WTC11 (cell line): ENCODE measurements at regions not wholly inside any gene's neighbourhood (a gene's known extent, or its start where the extent isn't known, plus 50 kb on each side); places are given as distances from the start of the nearest gene placed in this dataset.
A peak's percentile ranks its signal among the peaks of the same experiment; 100 is the strongest.

ENCODE experiments used
- ATAC-seq: fragments of 200-7000 bp; cut with Tn5 transposase; 2 replicates; pipeline ENCODE4 v1.10.0; 2021; ENCODE audit warnings: mild to moderate bottlenecking, moderate library complexity
- CTCF ChIA-PET: fragments of 300-600 bp; sonication (Branson Sonifier 250); formaldehyde crosslinking; loops from one replicate; lab custom pipeline; 2021; ENCODE audit warnings: antibody characterized with exemption; lab: Charles Lee
- POLR2A ChIA-PET: fragments of 350-600 bp; sonication (Branson Sonifier 250); formaldehyde crosslinking; loops from one replicate; lab custom pipeline; 2021; ENCODE audit warnings: antibody characterized with exemption; lab: Charles Lee
- DNase-seq: peaks from one replicate; pipeline ENCODE4 v3.0.0; 2021; ENCODE audit warnings: low spot score
- H3K27ac Mint-ChIP-seq: 2 replicates; pipeline ENCODE4 v1.8.0; 2021; ENCODE audit warnings: mixed read lengths
- H3K27me3 Mint-ChIP-seq: 2 replicates; pipeline ENCODE4 v1.8.0; 2021; ENCODE audit warnings: low read depth, mild to moderate bottlenecking, moderate library complexity, mixed read lengths
- H3K36me3 Mint-ChIP-seq: 2 replicates; pipeline ENCODE4 v1.8.0; 2021; ENCODE audit warnings: mixed read lengths
- H3K4me1 Mint-ChIP-seq: 2 replicates; pipeline ENCODE4 v1.8.0; 2022; ENCODE audit warnings: mixed read lengths
- H3K4me3 Mint-ChIP-seq: 2 replicates; pipeline ENCODE4 v1.8.0; 2021; ENCODE audit warnings: mild to moderate bottlenecking, moderate library complexity, mixed read lengths
- H3K9me3 Mint-ChIP-seq: 2 replicates; pipeline ENCODE4 v1.8.0; 2021; ENCODE audit warnings: mixed read lengths
- CBFB ChIP-seq: sonication (generic); formaldehyde crosslinking; IDR thresholded peaks from 2 replicates; pipeline ENCODE4 v1.8.1; 2022; ENCODE audit warnings: mild to moderate bottlenecking, low read depth, missing genetic modification reagents
- CREB1 ChIP-seq: sonication (generic); formaldehyde crosslinking; IDR thresholded peaks from 2 replicates; pipeline ENCODE4 v1.8.0; 2023; ENCODE audit warnings: mild to moderate bottlenecking, missing genetic modification reagents
- GRHL2 ChIP-seq: fragments of 250-450 bp; sonication (Bioruptor Pico); IDR thresholded peaks from 2 replicates; pipeline ENCODE4 v1.8.0; 2022; ENCODE audit warnings: mild to moderate bottlenecking, moderate library complexity; ENCODE audit not compliant: insufficient replicate concordance, severe bottlenecking
- HMGA2 ChIP-seq: fragments of 250-450 bp; sonication (Bioruptor Pico); IDR thresholded peaks from 2 replicates; pipeline ENCODE4 v1.4.0; 2021; ENCODE audit warnings: mild to moderate bottlenecking, moderate library complexity
- NFATC4 ChIP-seq: fragments of 250-450 bp; sonication (Bioruptor Pico); IDR thresholded peaks from 2 replicates; pipeline ENCODE4 v1.9.0; 2021; ENCODE audit warnings: mild to moderate bottlenecking
- NR1H2 ChIP-seq: sonication (generic); formaldehyde crosslinking; IDR thresholded peaks from 2 replicates; pipeline ENCODE4 v1.9.0; 2021; ENCODE audit warnings: mild to moderate bottlenecking, moderate library complexity, missing genetic modification reagents
- OVOL2 ChIP-seq: fragments of 250-450 bp; sonication (Bioruptor Pico); IDR thresholded peaks from 2 replicates; pipeline ENCODE4 v1.9.0; 2021; ENCODE audit warnings: mild to moderate bottlenecking, borderline replicate concordance
- RELA ChIP-seq: sonication (generic); formaldehyde crosslinking; IDR thresholded peaks from 2 replicates; pipeline ENCODE4 v1.8.1; 2022; ENCODE audit warnings: missing genetic modification reagents, mild to moderate bottlenecking, borderline replicate concordance
- TCF7 ChIP-seq: sonication (generic); formaldehyde crosslinking; IDR thresholded peaks from 2 replicates; pipeline ENCODE4 v1.8.0; 2022; ENCODE audit warnings: mild to moderate bottlenecking, low read depth, missing genetic modification reagents, moderate library complexity
- TF ChIP-seq, protein P1 (sequence below): sonication (generic); formaldehyde crosslinking; IDR thresholded peaks from 2 replicates; pipeline ENCODE4 v1.8.1; 2023; ENCODE audit warnings: mild to moderate bottlenecking, missing genetic modification reagents, moderate library complexity
- TF ChIP-seq, protein P2 (sequence below): fragments of 200-600 bp; IDR thresholded peaks from 2 replicates; pipeline ENCODE4 v1.8.0; 2022; ENCODE audit warnings: antibody characterized with exemption
- TF ChIP-seq, protein P3 (sequence below): sonication (generic); formaldehyde crosslinking; IDR thresholded peaks from 2 replicates; pipeline ENCODE4 v1.8.1; 2023; ENCODE audit warnings: mild to moderate bottlenecking, missing genetic modification reagents, moderate library complexity
- TF ChIP-seq, protein P4 (sequence below): sonication (generic); formaldehyde crosslinking; IDR thresholded peaks from 2 replicates; pipeline ENCODE4 v1.8.0; 2022; ENCODE audit warnings: mild to moderate bottlenecking, missing genetic modification reagents
- TF ChIP-seq, protein P5 (sequence below): sonication (generic); formaldehyde crosslinking; conservative IDR thresholded peaks from 2 replicates; pipeline ENCODE4 v1.8.1; 2023; ENCODE audit warnings: mild to moderate bottlenecking, low read depth, missing genetic modification reagents, moderate library complexity
- TF ChIP-seq, protein P6 (sequence below): sonication (generic); formaldehyde crosslinking; IDR thresholded peaks from 2 replicates; pipeline ENCODE4 v1.8.0; 2023; ENCODE audit warnings: mild to moderate bottlenecking, missing genetic modification reagents
- TF ChIP-seq, protein P7 (sequence below): sonication (generic); formaldehyde crosslinking; IDR thresholded peaks from 2 replicates; pipeline ENCODE4 v1.8.0; 2023; ENCODE audit warnings: missing genetic modification reagents, mild to moderate bottlenecking, borderline replicate concordance
- TF ChIP-seq, protein P8 (sequence below): sonication (generic); formaldehyde crosslinking; IDR thresholded peaks from 2 replicates; pipeline ENCODE4 v1.8.1; 2022; ENCODE audit warnings: low read depth, missing genetic modification reagents, borderline replicate concordance

DNA sequence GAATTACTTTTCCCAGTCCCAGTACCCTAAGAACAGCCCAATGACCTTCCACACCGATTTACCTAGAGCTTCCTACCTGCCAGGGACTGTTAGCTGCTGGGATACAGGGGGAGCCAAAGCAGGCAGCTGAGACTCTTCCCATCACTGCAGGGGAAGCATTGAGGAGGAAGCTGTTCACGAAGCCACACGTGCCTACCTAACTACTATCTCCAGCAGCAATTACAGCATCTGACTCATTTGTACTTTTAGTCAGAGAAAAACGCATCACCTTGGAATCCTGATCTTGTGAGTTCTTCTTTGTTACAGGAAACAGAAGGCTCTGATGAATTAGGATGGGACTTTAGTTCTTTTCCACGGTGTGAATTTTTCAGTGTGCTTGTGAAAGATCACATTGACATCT lies 113.7 kb upstream of the DHX40 start:
- no peak overlapping the region for H3K27ac Mint-ChIP-seq
- H3K27me3 Mint-ChIP-seq, result no peaks in the 10 kb centered on the region
- no peak for DNase-seq
- no peaks in the 10 kb centered on the region for H3K9me3 Mint-ChIP-seq
- H3K4me3 Mint-ChIP-seq, result no peak overlapping the region
- TF ChIP-seq OVOL2 (CRISPR knock-in tag) (no peak), CREB1 (CRISPR knock-in tag) (no peak)
- TF ChIP-seq, protein P1, sequence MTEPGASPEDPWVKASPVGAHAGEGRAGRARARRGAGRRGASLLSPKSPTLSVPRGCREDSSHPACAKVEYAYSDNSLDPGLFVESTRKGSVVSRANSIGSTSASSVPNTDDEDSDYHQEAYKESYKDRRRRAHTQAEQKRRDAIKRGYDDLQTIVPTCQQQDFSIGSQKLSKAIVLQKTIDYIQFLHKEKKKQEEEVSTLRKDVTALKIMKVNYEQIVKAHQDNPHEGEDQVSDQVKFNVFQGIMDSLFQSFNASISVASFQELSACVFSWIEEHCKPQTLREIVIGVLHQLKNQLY (CRISPR knock-in tag), result no peak
- TF ChIP-seq, protein P2, sequence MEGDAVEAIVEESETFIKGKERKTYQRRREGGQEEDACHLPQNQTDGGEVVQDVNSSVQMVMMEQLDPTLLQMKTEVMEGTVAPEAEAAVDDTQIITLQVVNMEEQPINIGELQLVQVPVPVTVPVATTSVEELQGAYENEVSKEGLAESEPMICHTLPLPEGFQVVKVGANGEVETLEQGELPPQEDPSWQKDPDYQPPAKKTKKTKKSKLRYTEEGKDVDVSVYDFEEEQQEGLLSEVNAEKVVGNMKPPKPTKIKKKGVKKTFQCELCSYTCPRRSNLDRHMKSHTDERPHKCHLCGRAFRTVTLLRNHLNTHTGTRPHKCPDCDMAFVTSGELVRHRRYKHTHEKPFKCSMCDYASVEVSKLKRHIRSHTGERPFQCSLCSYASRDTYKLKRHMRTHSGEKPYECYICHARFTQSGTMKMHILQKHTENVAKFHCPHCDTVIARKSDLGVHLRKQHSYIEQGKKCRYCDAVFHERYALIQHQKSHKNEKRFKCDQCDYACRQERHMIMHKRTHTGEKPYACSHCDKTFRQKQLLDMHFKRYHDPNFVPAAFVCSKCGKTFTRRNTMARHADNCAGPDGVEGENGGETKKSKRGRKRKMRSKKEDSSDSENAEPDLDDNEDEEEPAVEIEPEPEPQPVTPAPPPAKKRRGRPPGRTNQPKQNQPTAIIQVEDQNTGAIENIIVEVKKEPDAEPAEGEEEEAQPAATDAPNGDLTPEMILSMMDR, result no peak
- TF ChIP-seq, protein P3, sequence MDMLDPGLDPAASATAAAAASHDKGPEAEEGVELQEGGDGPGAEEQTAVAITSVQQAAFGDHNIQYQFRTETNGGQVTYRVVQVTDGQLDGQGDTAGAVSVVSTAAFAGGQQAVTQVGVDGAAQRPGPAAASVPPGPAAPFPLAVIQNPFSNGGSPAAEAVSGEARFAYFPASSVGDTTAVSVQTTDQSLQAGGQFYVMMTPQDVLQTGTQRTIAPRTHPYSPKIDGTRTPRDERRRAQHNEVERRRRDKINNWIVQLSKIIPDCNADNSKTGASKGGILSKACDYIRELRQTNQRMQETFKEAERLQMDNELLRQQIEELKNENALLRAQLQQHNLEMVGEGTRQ (CRISPR knock-in tag), result no peak
- TF ChIP-seq, protein P4, sequence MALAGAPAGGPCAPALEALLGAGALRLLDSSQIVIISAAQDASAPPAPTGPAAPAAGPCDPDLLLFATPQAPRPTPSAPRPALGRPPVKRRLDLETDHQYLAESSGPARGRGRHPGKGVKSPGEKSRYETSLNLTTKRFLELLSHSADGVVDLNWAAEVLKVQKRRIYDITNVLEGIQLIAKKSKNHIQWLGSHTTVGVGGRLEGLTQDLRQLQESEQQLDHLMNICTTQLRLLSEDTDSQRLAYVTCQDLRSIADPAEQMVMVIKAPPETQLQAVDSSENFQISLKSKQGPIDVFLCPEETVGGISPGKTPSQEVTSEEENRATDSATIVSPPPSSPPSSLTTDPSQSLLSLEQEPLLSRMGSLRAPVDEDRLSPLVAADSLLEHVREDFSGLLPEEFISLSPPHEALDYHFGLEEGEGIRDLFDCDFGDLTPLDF (CRISPR knock-in tag), result no peak
- H3K36me3 Mint-ChIP-seq, result no peaks in the 10 kb centered on the region
- CTCF ChIA-PET, result interaction anchor here (0.6 to 1.1 kb wide), 5 partner anchors 10 to 141 kb away, joined by 3 to 10 read pairs (median 4); no protein-coding TSS in a partner anchor
- POLR2A ChIA-PET, result no interaction called here
- no peaks in the 10 kb centered on the region for H3K4me1 Mint-ChIP-seq
- peak; percentile 71 for ATAC-seq

DNA sequence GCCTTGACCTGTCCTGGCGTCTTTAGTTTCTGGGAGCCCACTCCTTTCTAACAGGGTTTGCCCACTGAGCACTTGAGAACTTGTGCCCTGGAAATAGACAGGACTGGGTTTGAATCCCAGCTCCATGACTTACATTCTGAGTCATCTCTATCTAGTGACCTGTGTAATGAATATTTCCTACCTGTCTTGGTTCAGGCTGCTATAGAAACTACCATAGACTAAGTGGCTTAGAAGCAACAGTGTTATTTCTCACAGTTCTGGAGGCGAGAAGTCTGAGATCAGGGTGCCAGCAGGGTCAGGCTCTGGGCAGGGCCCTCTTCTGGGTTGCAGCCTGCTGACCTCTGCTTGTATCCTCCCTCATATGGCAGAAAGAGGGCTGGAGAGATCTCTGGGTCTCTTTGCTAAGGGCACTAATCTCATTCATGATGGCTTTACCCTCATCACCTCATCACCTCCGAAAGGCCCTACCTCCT lies 110.7 kb upstream of the DHX40 start:
- ATAC-seq (no peak), DNase-seq (no peak)
- Mint-ChIP-seq H3K36me3 (no peaks in the 10 kb centered on the region), H3K27ac (no peak overlapping the region), H3K4me3 (no peak overlapping the region), H3K27me3 (no peaks in the 10 kb centered on the region), H3K4me1 (no peaks in the 10 kb centered on the region), H3K9me3 (no peaks in the 10 kb centered on the region)
- ChIA-PET POLR2A (no interaction called here), CTCF (no interaction called here)
- TF ChIP-seq NR1H2 (CRISPR knock-in tag) (no peak), TCF7 (CRISPR knock-in tag) (no peak), CBFB (CRISPR knock-in tag) (no peak), RELA (CRISPR knock-in tag) (no peak), NFATC4 (no peak), GRHL2 (CRISPR knock-in tag) (no peak), HMGA2 (CRISPR knock-in tag) (no peak)
- TF ChIP-seq, protein P5, sequence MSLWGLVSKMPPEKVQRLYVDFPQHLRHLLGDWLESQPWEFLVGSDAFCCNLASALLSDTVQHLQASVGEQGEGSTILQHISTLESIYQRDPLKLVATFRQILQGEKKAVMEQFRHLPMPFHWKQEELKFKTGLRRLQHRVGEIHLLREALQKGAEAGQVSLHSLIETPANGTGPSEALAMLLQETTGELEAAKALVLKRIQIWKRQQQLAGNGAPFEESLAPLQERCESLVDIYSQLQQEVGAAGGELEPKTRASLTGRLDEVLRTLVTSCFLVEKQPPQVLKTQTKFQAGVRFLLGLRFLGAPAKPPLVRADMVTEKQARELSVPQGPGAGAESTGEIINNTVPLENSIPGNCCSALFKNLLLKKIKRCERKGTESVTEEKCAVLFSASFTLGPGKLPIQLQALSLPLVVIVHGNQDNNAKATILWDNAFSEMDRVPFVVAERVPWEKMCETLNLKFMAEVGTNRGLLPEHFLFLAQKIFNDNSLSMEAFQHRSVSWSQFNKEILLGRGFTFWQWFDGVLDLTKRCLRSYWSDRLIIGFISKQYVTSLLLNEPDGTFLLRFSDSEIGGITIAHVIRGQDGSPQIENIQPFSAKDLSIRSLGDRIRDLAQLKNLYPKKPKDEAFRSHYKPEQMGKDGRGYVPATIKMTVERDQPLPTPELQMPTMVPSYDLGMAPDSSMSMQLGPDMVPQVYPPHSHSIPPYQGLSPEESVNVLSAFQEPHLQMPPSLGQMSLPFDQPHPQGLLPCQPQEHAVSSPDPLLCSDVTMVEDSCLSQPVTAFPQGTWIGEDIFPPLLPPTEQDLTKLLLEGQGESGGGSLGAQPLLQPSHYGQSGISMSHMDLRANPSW, result no peak
- TF ChIP-seq, protein P6, sequence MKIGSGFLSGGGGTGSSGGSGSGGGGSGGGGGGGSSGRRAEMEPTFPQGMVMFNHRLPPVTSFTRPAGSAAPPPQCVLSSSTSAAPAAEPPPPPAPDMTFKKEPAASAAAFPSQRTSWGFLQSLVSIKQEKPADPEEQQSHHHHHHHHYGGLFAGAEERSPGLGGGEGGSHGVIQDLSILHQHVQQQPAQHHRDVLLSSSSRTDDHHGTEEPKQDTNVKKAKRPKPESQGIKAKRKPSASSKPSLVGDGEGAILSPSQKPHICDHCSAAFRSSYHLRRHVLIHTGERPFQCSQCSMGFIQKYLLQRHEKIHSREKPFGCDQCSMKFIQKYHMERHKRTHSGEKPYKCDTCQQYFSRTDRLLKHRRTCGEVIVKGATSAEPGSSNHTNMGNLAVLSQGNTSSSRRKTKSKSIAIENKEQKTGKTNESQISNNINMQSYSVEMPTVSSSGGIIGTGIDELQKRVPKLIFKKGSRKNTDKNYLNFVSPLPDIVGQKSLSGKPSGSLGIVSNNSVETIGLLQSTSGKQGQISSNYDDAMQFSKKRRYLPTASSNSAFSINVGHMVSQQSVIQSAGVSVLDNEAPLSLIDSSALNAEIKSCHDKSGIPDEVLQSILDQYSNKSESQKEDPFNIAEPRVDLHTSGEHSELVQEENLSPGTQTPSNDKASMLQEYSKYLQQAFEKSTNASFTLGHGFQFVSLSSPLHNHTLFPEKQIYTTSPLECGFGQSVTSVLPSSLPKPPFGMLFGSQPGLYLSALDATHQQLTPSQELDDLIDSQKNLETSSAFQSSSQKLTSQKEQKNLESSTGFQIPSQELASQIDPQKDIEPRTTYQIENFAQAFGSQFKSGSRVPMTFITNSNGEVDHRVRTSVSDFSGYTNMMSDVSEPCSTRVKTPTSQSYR, result no peak
- TF ChIP-seq, protein P7, sequence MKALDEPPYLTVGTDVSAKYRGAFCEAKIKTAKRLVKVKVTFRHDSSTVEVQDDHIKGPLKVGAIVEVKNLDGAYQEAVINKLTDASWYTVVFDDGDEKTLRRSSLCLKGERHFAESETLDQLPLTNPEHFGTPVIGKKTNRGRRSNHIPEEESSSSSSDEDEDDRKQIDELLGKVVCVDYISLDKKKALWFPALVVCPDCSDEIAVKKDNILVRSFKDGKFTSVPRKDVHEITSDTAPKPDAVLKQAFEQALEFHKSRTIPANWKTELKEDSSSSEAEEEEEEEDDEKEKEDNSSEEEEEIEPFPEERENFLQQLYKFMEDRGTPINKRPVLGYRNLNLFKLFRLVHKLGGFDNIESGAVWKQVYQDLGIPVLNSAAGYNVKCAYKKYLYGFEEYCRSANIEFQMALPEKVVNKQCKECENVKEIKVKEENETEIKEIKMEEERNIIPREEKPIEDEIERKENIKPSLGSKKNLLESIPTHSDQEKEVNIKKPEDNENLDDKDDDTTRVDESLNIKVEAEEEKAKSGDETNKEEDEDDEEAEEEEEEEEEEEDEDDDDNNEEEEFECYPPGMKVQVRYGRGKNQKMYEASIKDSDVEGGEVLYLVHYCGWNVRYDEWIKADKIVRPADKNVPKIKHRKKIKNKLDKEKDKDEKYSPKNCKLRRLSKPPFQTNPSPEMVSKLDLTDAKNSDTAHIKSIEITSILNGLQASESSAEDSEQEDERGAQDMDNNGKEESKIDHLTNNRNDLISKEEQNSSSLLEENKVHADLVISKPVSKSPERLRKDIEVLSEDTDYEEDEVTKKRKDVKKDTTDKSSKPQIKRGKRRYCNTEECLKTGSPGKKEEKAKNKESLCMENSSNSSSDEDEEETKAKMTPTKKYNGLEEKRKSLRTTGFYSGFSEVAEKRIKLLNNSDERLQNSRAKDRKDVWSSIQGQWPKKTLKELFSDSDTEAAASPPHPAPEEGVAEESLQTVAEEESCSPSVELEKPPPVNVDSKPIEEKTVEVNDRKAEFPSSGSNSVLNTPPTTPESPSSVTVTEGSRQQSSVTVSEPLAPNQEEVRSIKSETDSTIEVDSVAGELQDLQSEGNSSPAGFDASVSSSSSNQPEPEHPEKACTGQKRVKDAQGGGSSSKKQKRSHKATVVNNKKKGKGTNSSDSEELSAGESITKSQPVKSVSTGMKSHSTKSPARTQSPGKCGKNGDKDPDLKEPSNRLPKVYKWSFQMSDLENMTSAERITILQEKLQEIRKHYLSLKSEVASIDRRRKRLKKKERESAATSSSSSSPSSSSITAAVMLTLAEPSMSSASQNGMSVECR (CRISPR knock-in tag), result no peak
- TF ChIP-seq, protein P8, sequence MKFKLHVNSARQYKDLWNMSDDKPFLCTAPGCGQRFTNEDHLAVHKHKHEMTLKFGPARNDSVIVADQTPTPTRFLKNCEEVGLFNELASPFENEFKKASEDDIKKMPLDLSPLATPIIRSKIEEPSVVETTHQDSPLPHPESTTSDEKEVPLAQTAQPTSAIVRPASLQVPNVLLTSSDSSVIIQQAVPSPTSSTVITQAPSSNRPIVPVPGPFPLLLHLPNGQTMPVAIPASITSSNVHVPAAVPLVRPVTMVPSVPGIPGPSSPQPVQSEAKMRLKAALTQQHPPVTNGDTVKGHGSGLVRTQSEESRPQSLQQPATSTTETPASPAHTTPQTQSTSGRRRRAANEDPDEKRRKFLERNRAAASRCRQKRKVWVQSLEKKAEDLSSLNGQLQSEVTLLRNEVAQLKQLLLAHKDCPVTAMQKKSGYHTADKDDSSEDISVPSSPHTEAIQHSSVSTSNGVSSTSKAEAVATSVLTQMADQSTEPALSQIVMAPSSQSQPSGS (CRISPR knock-in tag), result no peak
